HG03064 (cell line): ENCODE measurements at regions not wholly inside any gene's neighbourhood (a gene's known extent, or its start where the extent isn't known, plus 50 kb on each side); places are given as distances from the start of the nearest gene placed in this dataset.

ENCODE experiments used
- ATAC-seq: cut with Tn5 transposase; IDR thresholded peaks from one replicate; pipeline ENCODE4 v1.9.1; 2021; ENCODE audit warnings: low read depth; ENCODE audit not compliant: unreplicated experiment

DNA sequence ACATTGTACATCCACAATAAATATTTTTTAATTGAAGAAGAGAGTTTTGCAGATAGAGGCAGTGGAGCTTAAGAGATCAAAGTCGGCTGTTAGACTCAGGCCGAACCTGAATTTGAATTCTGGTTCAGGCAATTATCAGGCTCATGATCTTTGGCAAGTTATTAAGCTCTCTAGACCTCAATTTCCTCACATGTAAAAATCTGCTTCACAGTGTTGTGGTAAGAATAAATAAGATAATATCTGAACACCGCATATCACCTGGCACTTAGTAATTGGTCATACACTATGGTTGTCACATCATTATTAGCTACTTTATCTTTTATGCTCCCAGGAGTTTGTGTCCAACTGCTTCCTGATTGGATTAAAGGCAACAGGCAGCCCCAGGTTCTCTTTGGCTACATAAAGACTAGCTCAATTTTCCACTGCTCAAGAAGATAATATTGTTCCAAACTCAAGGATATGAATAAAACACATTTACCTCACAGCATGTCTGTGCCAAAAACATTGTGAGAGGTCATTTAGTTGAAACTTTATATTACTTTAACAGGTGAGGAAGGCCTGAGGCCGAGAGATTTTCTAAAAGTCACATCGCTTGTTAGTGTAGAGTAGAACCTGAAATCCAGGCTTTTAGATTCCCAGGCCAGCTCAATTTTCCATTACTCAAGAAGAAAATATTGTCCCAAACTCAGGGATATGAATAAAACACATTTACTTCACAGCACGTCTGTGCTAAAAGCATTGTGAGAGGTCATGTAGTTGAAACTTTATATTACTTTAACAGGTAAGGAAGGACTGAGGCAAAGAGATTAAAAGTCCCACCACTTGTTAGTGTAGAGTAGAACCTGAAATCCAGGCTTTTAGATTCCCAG lies 289.2 kb upstream of the PTGER4 start:
- ATAC-seq, result no peak

DNA sequence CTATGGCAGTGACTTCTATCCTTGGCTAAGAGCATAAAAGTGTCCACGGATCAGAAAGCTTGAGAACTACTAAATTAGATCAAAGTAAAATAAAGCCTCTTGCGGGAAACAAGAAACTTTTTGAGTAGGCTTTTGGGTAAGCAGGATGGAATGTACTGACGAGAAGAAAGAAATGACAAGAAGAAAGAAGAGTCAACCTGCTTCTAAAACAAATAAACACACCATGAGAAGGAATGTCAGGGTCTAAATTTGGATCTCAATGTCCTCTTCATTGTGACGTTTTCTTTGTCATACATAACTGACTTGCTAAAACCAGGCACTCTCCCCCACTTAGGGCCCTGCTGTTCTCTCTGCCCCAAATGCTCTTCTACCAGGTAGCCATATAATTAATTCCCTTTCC lies 290.1 kb upstream of the PTGER4 start:
- ATAC-seq, result no peak

DNA sequence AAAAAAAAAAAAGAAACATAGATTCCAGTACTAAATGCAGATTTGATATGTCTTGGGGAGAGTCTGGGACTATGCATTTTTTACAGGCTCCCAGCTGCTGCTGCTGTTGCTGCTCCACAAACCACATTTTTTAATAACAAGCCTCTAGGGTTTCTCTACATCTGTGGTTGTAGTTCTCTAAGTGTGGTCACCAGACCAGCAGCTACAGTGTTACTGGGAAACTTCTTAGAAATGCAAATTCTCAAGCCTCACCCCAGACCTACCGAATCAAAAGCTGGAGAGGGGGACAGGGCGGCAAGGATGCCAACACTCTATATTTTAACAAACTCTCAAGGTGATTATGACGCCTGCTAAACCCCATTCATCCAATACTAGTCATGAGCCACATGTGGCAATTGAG lies 293.4 kb upstream of the PTGER4 start:
- ATAC-seq, result peak; percentile 86

DNA sequence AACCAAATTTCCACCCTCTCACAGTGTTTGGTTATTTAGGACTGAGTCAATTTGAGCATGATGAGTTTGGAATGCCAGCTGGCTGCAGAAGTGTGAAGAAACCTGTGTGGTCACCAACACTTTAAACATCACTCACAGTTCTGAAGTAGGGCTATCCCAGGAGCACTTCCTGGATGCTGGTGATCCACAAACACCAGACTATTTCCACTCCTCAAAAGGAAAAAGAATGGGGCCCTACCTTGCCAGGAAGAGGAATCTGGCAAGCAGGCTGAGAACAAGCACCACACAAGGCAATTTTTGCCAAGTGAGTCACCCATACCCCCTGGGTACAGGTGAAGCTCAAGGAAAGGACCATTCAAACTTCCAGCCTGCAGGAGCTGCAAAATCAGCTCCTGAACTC lies 294.2 kb upstream of the PTGER4 start:
- ATAC-seq, result no peak

DNA sequence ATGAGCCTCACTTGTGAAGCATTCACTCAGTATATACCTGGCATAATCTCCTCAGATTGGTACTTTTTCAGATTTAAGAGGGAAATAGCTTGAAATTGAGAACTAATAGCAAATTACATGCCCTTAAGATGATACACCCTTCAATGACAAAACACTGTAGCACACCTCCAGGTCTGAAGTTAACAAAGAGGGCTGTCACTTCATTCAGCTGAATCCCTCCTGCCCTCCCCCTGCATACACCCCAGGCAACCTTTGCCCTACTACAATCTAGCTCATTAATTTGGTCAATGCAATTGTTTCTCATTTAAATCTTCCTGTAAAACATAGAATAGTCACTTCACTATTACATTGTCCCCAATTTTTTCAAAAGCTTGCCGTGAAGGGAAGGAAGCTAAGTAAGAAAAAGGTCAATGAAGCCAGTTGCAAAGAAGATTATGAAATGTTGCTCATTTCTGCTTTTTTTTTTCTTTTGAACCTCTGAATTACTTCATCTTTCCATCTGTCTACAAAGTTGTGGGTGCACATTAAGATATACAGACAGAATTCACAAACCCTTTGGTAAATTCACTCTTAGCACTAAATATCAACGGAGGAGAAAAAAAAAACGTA lies 294.8 kb upstream of the PTGER4 start:
- ATAC-seq, result no peak

DNA sequence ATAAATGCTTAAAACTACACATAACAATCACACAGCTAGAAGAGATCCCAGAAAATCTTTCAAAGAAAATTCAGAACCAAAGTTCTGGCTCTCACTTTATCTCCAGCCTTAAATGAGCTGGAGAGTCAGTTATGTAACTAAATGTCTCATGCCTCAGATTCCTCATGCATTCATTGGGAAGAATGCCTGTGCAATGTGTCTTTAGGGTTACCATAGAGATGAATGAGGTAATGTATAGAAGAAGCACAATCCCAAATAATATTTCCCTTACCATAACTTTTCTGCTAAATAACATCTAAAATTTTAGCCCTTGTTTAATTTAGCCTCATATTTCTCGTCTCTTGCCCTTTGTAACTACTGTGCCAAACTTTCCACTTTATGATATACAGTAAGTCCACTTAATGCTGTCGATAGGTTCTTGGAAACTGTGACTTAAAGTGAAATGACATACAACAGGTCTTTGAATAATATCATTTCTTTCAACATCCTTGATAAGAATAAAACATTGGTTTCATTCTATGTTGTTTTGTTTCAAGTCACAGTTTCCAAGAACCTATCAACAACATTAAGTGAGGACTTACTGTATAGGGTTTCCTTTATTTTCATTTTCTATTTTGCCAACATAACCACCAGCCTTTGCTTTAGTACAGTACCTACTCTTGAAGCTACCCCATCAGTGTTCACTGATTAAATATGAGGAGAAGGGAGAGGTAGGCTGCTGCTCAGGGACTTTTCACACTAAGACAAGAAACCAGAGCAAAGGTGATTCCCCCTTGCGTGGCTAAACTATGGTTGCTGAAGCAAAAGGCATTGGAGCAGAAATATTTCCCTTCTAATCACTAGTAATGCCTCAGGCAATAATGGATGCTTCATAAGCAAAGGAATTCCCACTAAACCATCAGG lies 295.7 kb upstream of the PTGER4 start:
- ATAC-seq, result peak; percentile 40

DNA sequence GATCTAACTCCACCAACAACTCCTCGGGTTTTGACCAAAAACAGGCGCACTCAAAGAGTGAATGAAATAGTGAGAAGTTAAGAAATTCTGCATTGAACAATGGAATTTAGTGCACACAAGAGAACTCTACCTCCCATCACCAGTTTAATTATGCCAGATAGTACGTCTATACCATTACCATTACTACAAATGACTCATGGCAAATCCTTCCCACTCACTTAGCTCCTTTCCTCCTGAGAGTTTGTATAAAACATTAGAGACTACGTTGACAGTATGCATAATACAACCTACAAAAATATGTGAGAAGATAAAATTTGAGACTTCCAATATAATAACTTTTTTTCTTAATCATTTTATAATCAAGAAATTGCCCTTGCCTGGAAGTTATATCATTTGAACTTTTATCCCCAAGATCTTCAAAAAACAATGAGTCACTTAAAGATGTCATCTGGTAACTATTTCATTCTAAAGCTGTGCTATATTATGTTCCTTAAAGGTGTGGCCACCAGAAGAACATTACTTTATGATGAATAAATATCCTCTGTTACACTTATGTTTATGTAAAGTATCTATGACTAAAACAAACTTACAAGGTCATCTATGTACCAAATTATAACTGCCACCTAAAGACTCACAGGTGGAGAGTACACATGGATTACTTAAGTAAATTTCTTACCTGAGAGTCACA lies 297.9 kb upstream of the PTGER4 start:
- no peak for ATAC-seq

DNA sequence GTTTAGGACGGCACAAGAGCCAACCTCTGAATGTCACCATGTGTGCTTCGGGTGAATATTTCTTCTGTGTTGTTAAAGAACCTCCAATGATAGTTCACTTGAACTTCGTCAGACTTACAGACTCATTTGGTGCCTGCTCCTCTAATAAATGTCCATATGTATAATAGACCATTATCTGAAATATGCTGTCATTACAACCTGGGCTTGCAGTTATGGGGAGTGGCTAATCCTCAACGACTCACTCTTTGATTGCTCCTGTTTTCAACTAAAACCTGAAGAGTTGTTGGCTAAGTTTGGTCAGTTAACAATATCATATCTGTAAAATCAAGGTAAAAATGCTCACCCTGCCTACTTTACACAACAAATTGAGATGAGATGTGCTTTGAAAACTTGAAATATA lies 298.7 kb upstream of the PTGER4 start:
- ATAC-seq, result no peak

DNA sequence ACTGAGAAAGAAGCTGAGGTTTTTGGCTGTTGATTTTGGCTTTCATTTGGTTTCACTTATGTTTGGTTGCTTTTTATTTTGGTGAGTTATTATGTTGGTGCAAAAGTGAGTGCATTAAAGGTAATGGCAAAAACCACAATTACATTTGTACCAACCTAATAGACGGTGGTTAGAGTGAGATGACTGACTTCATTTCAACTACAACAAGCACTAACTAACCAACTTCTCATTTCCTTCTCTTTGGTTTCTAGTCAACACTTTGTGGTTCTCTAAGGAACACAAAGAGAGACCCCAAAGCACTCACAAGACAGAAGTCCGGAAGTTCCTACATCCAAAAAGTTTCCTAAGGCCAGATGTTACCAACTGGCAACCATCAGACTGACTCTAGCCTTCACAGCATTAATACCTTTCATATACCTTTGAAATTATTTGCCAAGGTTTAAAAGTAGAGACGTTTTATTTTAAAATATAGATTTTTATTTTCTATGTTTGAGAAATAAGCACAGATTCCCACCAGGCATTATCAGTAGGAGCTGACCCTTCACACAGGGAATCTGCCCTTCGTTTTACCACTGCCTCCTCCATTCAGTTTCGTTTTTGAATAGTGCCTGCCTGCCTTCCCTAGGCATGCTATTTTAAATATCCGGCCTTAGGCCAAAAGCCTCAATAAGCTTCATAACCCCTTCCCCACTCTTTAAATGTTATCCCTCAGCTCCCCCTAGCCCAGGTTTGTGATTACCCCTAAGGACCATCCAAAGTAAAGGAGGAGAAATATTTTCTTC lies 301.1 kb upstream of the PTGER4 start:
- ATAC-seq, result peak; percentile 60

DNA sequence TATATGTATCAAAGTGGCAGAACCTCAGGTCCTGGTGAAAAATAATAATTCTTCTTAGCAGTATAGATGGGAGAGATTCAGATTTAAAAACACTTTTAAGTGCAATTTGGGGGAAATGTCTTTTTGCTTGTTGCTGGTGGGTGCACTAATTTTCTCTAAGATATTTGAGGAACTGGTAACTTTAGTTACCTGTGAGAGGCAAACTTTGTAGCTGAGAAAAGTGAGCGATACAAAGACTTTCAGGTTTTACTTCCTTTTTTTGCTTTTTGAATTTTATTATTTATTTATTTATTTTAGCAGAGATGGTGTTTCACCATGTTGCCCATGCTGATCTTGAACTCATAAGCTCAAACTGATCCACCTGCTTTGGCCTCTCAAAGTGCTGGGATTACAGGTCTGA lies 303.1 kb upstream of the PTGER4 start:
- ATAC-seq, result peak; percentile 70

DNA sequence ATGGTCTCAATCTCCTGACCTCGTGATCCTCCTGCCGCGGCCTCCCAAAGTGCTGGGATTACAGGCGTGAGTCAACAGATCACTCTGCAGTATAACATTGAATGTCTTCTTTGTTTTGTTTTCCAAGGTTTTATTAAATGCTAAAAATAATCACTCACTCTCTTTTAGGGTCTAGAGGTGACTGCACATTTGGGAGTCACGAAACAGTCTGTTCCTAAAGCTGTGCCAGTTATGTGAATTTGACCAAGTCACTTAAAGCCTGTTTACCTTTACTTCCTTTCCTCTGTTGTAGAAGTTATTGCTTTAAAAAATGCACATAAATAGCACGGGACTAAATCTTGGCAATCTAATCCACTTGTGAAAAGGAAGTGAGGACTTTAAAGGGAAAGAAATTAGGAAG lies 304.9 kb upstream of the PTGER4 start:
- ATAC-seq, result no peak

DNA sequence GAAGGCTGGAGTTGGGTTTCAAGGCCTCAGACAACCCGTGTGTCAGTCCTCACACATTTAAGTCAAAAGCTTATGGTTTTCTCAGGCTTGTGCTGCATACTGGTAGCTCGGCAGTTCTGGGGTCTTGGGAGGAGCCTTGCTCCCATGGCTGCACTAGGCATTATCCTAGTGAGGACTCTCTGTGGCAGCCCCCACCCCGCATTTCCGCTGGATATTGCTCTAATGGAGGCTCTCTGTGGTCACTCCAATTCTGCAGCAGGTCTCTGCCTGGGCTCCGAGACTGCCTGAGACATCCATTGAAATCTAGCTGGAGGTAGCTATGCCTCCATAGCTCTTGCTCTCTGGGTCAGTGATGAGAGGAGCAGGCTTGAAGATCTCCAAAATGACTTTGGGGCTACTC lies 311.5 kb upstream of the PTGER4 start:
- ATAC-seq, result no peak

DNA sequence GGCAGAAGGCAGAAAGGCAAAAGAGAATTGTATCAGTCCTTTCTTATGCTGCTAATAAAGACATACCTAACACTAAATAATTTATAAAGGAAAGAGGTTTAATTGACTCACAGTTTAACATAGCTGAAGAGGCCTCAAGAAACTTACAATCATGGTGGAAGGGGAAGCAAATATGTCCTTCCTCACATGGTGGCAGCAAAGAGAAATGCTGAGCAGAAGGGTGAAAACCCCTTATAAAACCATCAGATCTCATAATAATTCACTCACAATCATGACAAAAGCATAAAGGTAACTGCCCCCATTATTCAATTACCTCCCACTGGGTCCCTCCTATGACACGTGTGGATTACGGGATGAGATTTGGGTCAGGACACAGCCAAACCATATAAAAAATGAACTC lies 312.5 kb upstream of the PTGER4 start:
- ATAC-seq, result no peak

DNA sequence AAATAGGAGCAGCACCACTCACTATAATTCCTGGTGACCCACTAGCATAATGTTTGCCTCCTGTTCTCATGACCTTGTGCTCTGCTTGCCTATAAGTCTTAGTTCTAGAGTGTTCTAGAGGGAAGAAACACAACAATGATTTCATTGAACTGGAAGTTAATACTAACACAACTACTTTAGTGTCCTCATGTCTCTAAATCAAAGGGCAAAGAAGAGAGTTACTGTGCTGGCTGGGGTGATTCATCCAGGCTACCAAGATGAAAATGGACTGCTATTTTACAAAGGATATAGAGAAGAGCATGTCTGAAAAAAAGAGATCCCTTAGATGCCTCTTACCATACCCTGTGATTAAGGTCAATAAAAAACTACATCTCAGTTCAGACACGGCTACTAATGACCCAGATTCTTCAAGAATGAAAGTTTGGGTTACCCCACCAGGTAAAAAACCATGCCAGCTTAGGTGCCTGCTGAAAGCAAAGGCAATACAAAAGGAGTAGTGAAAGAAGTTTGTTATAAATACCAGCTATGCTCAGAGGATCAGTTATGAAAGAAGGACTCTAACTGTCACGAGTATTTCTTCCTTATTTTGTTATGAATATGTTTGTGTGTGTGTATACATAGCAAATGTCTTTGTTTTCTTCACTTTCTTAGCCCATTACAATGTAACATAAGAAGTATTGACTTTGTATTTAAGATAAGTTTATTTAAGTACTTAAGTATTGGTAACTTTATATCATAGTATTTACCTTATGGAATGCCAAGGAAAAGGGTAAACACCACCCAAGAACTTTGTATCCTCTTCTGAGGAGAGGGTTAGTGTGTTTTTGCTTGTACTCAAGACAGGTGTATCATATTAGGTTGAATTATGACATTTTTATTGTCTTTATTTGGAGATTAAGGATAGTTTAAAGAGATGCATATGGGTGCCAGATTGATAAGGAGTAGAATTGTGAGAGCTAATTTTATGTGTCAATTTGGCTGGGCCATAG lies 314.1 kb upstream of the PTGER4 start:
- ATAC-seq, result peak; percentile 74

DNA sequence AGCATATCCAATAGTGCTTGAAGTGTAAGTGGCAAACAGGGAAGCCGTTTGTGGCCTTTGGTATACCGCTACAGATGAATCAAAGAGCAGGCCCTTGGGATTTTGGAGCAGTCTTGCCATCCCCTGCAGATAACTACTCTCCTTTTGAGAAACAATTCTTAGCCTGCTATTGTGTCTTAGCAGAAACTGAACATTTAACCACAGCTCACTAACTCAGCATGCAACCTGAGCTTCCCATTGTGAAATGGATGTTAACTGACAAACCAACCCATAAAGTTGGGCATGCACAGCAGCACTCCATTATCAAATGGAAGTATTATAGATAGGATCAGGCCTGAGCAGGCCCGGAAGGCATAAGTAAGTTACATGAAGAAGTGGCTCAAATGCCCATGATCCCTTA lies 315.3 kb upstream of the PTGER4 start:
- ATAC-seq, result no peak

DNA sequence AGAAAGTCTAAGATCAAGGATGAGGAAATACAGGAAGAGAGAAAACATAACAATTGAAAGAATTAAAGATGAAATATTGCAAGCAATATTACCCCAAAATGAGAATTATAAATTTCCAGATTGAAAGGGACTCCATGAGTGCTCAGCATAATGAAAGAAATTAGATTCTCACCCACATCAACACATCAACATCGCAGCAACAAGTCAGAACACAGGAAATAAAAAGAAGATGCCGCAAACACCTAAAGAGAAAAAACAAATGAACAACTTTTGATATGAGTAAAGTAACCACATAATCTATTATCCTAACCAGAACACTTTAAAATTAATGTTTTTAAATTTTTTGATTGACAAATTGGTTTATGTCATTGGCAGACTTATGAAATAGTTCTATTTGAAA lies 318.3 kb upstream of the PTGER4 start:
- ATAC-seq, result no peak

DNA sequence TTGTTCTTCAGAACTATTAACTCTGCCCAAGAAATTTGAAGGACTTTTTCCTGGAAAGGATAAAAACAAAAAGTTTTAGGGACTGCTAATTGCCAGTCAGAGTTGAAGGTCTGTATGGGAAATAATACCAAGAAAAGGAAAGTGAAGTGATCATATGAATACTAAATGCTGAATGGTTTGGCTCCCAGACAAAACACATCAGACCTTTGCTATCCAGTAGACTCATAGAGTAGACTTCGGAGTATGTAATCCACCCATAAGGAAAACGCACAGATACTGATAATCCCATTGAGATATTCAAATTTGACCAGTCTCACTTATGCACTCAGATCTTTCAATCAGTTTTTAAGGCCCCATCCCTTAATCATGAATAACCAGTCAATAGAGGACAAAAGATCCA lies 319.0 kb upstream of the PTGER4 start:
- ATAC-seq, result no peak

DNA sequence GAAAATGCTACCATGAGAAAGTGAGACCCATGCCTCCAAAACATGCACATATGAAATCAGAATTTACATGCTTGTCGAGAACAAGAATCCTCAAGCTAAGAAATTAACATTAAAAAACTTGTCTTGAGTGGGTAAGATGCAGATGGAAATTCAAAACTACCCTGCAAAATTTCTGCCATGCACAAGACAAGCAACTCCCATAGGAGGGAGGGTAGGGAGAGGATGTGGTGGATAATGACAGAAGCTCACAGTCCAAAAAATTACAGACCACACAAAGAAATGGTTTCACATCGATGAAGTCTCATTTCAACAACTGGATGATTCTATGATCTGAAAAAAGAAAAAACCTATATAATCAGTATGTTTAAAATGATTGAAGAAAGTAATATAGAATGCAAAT lies 319.9 kb upstream of the PTGER4 start:
- ATAC-seq, result no peak

DNA sequence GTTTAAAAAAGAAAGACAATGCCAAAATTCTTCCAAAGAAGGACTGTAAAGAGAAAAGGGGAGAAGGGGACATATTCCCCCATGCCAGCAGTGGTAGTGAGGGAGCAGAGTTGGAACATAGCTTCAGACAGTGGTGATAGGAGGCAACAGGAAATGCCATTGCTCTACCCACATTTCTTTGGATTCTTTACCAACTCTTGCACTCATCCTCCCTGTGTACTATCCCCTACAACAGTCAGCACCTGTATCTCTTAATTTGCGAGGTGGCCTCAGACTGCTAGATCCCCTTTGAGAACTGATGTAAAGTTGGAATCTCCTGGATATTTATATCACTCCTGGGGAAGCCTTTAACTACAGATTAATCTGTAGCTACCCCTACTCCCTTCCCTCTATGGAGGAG lies 320.6 kb upstream of the PTGER4 start:
- no peak for ATAC-seq
